Hepatic stellate cell (primary cell): ENCODE measurements at regions not wholly inside any gene's neighbourhood (a gene's known extent, or its start where the extent isn't known, plus 50 kb on each side); places are given as distances from the start of the nearest gene placed in this dataset.
"Not testable (repeated sequence)": the region's sequence is repeated elsewhere in the genome, so short reads cannot be mapped to it uniquely, and the experiment has no call there.

ENCODE experiments used
- DNase-seq: peaks from one replicate; pipeline ENCODE4 v3.0.0; 2011; ENCODE audit warnings: low spot score

DNA sequence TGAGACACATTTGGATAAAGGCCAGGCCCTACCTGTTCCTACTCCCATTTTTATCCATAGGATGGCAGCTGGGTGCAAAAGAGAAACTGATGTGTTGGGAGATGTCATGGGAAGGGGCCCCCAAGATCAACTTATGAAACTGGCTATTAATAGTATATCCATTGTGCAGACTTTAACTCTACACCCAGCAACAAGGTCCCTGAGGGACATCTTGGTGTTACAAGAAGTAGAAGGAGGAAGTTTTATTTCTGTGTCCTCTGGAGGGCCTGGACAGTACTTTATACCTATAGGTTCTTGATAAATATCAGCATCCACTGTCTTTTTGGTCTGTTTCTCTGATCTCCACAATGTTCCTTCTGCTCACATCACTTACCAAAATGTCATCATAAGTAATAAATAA is 84.6 kb downstream of the BTG1 start:
- no peak for DNase-seq

DNA sequence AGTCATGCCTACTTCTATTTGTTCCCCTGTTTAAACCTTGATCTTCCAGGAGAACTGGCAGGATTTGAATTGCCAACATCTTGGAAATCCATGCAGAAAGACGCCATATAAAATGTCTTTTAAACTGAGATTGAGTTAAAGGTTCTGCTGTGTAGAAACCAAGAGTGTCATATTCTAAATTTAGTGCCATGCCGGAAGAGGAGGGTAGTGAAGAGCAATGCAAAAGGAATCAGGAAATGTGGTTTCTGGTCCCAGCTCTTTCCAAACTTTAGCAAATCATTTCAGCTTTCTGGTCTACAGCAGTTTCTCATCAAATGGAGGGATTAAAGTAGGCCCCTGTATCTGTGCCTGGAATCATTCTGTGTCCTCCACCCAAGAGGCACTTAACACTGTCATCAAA is 85.7 kb downstream of the BTG1 start:
- DNase-seq = peak; percentile 24

DNA sequence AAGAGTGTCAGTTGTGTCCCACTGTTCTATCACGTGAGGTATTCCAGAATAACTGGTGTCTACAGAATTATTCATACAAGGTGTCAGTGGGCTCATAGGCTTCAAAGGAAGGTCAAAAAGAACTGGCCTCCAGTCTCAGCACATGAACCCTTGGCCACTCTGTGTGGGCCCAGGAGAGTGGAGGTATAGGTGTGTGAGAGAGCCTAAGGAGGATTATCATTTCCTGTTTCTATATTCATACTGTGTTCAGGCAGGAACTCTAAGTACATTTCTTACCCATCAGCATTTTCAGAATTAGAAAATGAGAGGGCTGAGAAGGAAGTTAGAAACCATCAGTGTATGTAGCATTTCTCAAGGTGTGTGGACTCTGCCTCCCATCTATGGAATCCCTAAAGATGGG is 87.0 kb downstream of the BTG1 start:
- no peak for DNase-seq

DNA sequence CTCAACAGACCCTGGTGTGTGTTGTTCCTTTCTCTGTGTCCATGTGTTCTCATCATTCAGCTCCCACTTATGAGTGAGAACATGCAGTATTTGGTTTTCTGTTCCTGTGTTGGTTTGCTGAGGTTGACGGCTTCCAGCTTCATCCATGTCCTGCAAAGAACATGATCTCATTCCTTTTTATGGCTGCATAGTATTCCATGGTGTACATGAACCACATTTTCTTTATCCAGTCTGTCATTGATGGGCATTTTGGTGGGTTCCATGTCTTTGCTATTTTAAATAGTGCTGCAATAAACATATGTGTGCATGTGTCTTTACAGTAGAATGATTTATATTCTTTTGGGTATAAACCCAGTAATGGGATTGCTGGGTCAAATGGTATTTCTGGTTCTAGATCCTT is 88.9 kb downstream of the BTG1 start:
- not testable (repeated sequence) for DNase-seq

DNA sequence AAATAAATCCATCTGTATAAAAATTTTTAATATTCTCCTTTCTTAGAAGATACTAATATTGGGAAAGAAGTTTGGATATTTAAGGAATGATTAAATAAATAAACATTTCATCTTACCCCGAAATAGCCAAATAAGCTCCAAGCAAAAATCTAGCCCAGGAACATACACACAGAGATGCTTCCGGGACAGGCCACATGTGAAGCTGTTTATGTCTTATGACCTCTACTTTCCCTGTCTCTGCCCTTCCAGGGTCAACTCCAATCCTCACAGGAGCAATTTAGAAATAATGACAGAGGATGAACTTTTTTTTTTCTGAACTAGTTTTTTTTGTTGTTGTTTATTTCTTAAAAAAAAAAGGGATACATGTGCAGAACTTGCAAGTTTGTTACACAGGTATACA is 89.4 kb downstream of the BTG1 start:
- no peak for DNase-seq

DNA sequence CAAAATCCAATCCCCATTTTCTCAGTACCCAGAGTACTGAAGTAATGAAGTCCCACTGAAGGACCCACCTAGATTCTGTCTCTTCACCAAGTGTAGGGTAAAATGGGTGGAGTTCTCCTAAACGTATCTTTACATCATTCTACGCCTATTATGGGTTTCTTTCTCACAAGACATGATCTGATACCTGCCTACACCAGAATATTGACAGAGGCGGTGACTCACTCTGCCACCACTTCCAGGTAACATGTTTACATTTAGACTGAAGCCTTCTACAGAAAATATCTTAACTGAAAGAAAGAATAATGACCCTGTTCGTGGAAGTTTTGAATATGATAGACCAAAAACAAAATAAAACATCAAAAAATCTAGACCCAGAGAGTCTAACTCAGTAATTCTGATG is 89.8 kb downstream of the BTG1 start:
- DNase-seq = no peak

DNA sequence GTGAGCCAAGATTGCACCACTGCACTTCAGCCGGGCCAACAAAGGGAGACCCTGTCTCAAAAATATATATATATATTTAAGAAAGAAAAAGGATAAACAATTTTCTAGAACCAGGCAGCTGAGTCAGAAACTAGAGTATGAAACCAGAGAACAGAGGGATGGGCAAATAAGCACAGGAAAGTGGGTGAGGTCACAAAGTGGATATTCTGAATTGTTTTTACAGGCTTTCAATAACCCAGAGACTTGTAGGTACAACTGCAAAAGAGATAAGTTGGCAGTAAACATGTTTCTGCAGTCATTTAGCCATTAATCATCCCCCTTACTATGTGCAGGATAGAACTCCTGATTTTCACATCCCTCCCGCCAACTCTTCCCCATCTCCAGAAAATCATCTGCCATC is 94.2 kb downstream of the BTG1 start:
- DNase-seq = no peak

DNA sequence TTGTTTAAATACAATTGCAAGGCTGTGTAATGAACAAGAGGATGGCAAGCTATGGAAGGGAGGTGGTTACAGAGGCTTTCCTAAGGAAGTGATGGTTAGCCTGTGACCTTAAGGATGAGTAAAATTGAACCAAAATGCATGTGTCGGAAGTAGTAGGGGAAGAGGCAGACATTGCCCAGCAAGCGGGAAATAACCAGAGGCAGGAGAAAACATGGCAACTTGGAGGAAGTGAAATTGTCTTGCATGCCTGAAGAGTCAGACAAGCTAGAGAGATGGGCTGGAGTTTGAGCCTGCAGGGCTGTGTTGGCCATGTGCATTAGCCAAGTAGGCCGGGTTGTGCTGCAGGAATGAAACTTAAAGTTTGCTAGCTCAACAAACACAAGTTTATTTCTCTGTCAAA is 96.2 kb downstream of the BTG1 start:
- no peak for DNase-seq

DNA sequence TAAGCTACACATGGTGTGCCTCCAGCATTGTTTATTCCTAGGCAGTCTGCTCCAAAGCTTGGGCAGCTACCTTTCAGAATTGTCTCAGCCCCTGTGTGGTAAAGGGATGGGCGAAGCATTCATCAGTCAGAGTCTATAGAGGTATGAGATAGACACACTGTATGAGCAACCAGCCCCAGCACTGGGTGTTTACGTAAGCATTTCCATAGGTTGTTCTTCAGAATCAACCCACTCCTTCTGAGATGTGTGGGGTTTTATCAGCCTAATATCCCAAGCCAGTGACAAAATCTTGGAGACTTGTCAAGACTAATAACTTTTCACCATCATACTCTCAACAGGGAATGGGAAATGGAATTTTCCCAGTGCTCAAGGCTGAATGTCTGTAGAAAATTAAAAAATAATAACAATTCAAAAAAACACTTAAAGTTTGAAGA is 98.2 kb downstream of the BTG1 start:
- no peak for DNase-seq

DNA sequence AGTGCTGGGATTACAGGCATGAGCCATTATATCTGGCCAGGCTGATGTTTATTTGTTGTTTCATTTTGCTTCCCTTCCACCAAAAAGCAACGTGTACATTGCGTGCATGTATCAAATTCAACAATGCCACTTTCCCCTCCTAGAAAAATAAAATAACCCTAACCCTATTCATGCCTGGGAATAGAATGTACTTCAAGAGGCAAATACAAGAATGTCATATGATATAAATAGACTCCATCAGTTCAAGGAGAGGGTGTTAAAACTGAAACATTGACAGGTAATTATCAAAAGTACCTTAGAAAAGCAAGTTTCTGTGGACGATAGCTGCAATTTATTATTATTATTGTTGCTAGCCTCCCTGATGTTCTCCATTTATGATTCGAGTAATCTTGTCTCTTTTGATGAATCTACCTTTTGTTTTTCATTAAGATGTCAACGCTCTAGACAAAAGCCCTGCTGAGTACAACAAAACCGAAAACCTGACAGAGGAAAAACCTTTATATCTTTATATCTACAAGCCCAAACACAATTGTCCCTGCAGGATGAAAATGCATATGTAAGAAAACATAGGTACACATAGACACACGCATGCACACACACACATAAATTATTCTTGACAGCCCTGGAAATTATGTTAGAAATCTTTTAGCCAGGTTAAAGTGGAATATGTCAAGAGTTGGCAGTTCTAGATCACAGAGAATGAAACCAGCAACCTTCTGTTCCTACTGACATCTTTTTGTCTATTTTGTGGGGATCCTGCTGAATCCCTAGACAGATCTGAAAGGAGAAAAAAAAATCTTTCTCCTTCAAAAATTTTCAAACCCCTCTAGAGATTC is 98.9 kb downstream of the BTG1 start:
- DNase-seq = no peak

DNA sequence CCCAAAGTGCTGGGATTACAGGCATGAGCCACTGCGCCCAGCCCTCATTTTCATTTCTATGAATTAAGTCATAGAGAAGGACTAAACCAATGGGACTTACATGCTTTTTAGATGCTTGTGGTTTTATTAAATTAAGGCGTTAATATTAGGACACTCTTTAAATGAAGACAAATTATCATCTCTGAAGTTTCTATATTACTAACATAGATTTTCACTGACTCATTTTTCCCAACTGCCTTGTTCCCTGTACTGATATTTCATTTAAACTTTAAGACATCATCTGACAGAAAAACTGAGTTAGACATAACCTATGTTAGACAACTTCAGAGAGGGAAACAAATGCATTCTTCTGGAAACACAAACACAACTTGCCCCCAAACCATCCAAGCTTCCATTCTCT is 99.8 kb downstream of the BTG1 start:
- no peak for DNase-seq

DNA sequence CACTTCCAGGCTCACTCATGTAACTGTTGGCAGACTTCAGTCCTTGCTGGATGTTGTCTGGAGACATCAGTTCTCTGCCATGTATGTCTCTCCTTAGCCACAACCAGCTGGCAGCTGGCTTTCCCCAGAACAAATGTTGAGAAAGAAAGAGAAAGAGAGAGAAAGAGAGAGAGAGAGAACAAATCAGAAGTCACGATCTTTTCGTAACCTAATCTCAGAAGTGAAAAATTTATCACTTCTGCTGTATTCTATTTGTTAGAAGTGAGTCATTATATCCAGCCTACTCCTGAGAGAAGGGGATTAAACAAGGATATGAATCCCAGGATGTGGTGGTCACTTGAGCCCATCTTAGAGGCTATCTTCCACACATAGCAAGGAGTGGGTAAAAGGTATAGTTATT is 101.2 kb downstream of the BTG1 start:
- no peak for DNase-seq

DNA sequence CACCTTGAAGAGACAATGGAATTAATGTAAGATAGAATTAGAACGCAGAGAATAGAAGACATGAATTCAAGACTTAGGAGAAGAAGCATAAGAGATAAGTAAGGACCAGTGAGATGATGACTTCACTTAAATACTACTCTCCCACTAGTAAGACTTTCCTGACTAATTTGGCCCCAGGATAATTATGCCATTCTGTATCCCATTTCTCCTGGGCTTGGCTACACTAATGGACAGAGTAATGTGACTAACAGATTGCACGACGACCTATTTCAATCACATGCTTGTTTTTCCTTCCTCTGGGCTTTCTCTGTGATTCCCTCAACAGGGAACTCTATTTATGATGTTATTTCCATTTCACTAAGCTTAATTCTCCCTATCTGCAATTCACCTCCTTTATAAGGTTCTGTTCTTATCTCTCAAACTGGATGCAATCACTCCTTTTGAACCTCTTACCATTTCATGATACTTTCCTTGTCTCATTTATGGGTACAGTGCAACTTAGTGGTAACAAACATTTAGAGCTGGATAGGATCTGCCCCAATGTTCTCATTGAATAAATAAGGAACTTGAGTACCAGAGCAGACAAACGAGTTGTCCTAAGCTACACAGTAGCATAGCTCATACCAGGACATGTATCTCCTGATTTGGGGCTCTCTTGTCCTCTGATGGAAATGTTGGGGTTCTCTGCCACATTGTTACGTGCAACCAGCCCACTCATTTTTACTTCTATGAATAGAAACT is 102.7 kb downstream of the BTG1 start:
- DNase-seq = no peak

DNA sequence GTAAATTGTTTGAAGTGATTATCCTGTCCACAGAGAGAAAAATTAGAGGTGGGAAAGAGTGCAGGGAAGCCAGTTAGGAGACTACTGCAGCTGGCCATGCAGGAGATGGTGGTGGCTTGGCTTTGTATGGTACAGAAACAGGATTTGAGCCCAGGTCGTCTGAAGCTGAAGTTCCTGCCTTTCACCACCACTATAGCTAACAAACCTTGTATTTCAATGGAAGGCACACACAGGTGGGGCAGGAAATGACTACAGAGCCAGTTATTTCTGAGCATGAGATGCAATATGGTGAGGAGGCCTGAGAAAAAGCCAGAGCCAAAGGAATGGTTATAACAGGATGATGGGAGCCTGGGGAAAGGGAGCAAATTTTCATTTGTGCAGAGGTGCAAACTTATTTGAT is 103.9 kb downstream of the BTG1 start:
- DNase-seq = no peak

DNA sequence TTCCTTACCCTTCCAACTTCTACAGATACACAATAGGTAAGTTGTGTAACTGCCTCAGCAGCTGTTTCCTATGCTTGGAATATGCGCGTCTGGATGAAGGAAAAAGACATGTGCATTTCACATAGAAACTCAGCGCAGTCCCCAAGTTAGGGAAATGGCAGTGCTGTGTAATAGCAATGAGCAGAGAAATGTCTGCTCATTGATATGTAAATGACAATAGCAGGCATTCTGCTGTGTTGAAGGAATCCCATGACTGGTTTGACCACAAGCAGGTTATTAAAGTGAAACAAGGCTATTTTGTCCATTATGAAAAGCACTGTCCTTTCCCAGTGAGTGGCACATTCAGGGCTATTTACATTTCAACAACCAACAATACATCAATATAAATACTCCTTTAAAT is 106.6 kb downstream of the BTG1 start:
- no peak for DNase-seq

DNA sequence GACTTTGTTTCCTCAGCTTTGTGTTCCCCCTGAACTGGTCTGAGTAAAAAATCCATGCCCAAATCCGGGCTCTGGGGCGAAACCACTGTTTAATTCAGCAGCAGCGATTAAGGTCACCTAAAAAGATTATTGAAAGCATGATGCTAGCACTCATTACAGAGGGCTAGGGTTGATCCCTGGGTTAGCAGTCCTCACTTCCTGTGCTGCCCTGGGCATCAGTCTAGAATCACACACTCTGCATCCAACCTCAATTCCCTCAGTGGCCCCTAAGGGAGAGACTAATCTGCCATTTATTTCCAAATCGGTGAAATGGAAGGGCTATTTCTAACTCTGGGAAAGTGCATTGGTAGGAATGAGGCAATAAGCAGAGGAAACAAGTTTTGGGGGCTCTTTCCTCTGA is 107.2 kb downstream of the BTG1 start:
- DNase-seq = no peak

DNA sequence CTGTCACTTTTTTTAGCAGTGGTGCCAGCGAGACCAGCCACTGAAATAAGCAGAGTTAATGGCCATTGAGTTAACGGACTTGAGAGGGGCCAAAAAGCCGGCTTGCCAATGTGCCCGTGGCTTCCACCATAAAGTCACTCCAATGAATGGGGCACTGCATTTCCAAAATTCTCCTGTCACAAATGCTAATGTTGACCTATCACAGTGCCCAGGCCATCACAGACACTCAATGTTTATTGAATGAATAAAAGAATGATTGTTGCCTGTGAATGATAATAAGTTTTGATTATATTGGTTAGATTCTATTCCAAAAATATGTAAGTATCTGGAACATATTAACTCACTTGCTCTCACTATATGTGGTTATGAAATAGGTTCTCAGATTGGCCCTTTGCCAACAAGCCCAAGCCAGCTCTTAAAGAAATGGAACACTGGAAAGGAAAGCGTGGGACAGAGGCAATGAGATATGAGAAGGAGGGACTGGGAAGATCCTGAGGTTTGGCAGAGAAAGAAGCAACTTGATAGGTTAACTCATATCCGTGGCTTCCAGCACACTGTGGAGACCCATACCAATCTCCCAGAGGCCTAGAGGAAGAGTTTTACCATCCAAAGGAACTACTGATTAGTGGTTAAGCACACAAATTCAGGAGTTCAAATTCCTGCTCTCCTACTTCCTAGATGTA is 108.7 kb downstream of the BTG1 start:
- no peak for DNase-seq

DNA sequence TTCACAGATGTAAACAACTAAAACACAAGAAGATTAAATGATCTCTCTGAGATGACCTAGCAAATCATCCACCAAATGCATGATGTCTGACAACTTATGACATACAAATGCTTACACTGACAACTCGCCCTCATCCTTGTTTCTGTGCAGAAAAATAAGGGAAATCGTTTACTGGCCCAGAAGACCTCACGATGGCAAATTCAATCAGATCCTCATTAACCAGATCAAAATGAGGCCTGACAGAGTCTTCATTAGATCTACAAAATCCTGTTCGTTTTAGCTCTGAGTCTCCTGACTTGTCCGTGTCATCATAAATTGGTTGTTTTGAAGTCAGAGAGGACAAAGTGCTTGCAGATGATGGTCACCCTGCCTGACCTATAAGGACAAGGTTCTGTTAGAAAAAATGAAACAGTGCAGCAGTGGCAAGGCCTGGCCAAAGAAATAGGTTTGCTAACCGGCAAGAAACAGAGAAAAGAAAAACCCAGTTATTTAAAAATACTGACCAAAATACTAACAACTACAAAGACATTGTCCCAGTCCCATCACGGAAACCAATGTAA is 109.5 kb downstream of the BTG1 start:
- DNase-seq = no peak

DNA sequence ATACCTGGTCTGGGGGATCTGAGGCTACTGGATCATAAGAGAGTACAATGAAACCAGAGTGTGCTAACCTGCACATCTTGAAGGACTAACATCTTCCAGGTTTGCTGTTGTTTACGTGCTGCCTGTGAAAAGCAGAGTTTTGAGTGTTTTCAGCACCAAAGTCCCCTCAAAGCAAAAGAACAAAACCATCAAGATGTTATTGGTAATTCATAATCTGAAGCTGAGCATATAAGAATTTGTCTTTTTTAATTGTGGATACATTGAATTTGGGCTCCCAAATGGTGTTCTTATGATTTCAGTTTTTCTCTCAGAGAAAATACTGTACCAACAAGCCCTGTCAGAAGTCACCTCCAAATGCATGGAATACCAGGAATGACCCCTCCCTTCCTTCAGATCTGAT is 110.2 kb downstream of the BTG1 start:
- DNase-seq = no peak

DNA sequence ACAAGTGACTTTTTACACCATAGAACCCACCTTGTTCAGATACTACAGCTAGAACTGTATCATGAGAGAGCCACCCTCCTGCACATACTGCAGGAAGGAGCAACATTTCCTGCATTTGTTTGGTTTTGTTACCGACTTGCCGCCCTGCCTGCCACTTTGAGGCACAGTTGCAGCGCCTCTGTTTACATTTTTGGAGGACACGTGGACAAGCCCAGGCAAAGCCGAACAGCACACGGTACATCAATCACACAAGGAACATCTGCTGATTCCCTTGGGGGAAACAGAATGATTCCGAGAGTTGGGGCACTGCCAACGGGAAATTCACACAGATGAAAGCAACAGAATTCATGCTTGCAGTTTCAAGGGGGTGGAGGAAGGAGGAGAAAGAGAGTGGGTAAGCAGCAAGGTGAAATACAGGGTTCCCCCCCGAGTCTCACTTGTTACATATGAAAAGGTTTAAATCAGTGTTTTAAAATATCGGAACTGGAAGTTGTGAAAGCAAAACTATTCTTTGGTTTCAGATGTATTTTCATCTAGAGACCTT is 110.7 kb downstream of the BTG1 start:
- peak; percentile 14 for DNase-seq

DNA sequence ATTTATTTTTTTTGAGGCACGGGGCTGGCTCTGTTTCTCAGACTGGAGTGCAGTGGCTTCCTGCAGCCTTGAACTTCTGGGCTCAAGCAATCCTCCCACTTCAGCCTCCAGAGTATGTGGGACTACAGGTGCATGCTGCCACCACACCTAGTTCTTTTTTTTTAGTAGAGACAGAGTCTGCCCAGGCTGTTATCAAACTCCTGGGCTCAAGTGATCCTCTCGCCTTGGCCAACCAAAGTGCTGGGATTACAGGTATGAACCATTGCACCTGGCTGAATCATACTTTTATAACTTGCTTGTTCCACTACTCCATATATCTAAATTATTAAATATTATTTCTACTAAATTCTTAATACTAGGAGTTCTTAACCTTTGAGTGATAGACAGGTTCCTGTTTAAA is 111.6 kb downstream of the BTG1 start:
- no peak for DNase-seq

DNA sequence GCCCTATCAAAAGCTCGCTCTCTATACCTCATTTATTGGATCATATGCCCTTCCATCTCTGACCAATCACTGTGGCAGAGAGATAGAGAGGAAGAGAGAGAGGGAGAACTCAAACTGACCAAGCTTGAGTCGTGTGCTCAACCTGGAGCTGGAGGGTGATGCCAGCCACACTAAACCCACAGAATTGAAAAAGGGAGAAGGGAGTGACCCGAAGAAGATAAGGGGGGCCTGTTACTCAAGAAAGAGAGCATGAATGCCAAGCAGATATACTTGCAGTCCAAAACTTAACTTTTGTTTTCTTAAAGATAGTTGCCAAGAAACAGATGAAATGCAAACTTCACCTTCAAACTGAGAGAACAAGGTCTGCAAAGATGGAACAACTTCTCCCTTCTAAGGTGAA is 112.7 kb downstream of the BTG1 start:
- DNase-seq = no peak

DNA sequence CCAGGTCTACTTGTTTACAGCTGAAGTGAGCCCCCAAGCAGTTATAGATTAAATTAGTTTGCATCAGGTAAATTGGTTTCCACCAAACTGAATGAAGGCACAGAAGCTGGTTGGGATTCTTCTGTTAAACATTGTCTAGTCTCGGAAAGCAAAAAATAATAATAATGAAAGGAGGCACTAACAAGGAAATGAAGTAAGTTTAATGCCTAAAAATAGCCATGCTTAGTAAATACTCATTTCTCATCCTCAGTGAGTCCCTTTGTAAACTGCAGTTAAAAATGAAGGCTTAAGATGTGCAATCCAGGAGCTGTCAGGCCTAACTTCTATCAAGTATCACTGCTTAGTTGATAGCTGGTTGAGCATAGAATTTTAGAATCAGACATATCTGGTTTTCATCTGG is 113.5 kb downstream of the BTG1 start:
- DNase-seq = no peak
